Lower lobe of right lung (tissue), 2 donors: ENCODE measurements at regions not wholly inside any gene's neighbourhood (a gene's known extent, or its start where the extent isn't known, plus 50 kb on each side); places are given as distances from the start of the nearest gene placed in this dataset.
"Not testable (repeated sequence)": the region's sequence is repeated elsewhere in the genome, so short reads cannot be mapped to it uniquely, and the experiment has no call there.

Source experiments
- ATAC-seq, 2 donors: fragments of 200-7000 bp; cut with Tn5 transposase; one replicate each; pipeline ENCODE4 v1.9.1; 2020 to 2022; ENCODE audit warnings: mild to moderate bottlenecking in 2 of 2, moderate library complexity in 2 of 2
- DNase-seq: peaks from one replicate; pipeline ENCODE4 v3.0.0-alpha.2; 2020
- H3K27ac ChIP-seq: fragments of 200-600 bp; one replicate; pipeline ENCODE4 v1.8.0; 2022
- H3K27me3 ChIP-seq: fragments of 200-600 bp; one replicate; pipeline ENCODE4 v1.8.0; 2022; ENCODE audit warnings: low read depth
- H3K36me3 ChIP-seq: fragments of 200-600 bp; one replicate; pipeline ENCODE4 v1.8.0; 2022; ENCODE audit warnings: mild to moderate bottlenecking
- H3K4me1 ChIP-seq: fragments of 200-600 bp; one replicate; pipeline ENCODE4 v1.8.0; 2022
- H3K4me3 ChIP-seq: fragments of 200-600 bp; one replicate; pipeline ENCODE4 v1.8.0; 2022; ENCODE audit warnings: mild to moderate bottlenecking
- H3K9me3 ChIP-seq: fragments of 200-600 bp; one replicate; pipeline ENCODE4 v1.8.0; 2022
- CTCF ChIP-seq: fragments of 200-600 bp; IDR thresholded peaks from one replicate; pipeline ENCODE4 v1.8.0; 2022; ENCODE audit warnings: antibody characterized with exemption, mild to moderate bottlenecking
- intact Hi-C: fragments of 100-400 bp; cut with DNase I; formaldehyde crosslinking; loops from one replicate; pipeline ENCODE4 v1.11.0; 2022
- donor health status: DM: no; HTN: yes; CAD: no; lungs with severe emphysema.

- no peak overlapping the region for H3K27ac ChIP-seq
- no peak overlapping the region for H3K4me3 ChIP-seq
- no peak for DNase-seq
- no peak for TF ChIP-seq CTCF
- no peak for ATAC-seq
- H3K27me3 ChIP-seq: no peaks in the 10 kb centered on the region
- H3K9me3 ChIP-seq: no peaks in the 10 kb centered on the region
- no peaks in the 10 kb centered on the region for H3K36me3 ChIP-seq
- intact Hi-C loops: no loop called here
- H3K4me1 ChIP-seq: no peaks in the 10 kb centered on the region
Measured at GRCh38 chr1:29758781-29759499, 522.6 kb downstream of the PTPRU start.

GRCh38 chr1:29757866-29758780 lies 521.8 kb downstream of the PTPRU start:
- DNase-seq (no peak), ATAC-seq (no peak)
- no peaks in the 10 kb centered on the region for H3K9me3 ChIP-seq
- no peaks in the 10 kb centered on the region for H3K36me3 ChIP-seq
- H3K4me1 ChIP-seq: no peaks in the 10 kb centered on the region
- H3K4me3 ChIP-seq: no peak overlapping the region
- TF ChIP-seq CTCF: no peak
- intact Hi-C loops: no loop called here
- H3K27ac ChIP-seq: no peak overlapping the region
- no peaks in the 10 kb centered on the region for H3K27me3 ChIP-seq

DNA sequence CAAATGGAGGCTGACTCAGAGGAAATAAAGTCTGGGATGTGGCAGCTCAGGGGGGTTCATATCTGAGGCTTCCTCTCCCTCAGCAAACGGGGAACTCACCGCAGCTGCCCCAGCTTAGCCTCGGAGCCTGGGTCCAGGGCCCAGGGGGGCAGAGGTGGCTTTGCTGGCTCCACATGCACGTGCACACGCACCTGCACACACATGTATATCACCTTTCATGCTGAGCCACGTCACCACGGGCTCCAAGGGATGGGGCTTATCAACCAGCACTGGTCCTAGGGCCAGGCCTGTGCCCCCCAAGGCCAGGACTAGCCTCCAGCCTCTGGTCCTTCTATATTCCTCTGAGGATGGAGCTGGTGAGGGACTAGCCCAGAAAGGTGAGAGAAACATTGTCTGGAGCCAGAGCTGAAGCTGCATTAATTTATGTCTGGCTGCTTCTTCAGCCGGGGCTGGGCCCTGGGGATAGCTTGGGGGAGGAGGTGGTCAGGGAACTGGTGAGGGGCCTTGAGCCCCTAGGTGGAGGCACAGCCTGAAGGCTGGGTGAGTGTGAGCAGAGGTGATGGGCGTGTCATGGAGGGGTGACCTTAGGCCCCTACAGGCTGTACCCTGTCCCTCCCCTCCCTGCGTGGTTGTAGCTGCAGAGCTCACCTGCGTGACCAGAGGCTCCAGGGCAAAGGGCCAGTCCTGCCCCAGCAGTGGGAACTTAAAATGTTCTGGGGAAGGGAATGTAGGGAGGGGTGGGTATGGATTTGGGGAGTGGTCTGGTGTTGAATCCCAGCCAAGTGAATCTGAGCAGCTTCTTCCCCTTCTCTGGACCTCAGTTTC lies 520.8 kb downstream of the PTPRU start:
- DNase-seq (no peak), ATAC-seq (no peak)
- H3K4me1 ChIP-seq: no peaks in the 10 kb centered on the region
- no peak overlapping the region for H3K27ac ChIP-seq
- H3K9me3 ChIP-seq: no peaks in the 10 kb centered on the region
- no peak for TF ChIP-seq CTCF
- intact Hi-C loops: no loop called here
- H3K27me3 ChIP-seq: peaks cover 8% of the 10 kb centered on the region
- H3K4me3 ChIP-seq: no peak overlapping the region
- H3K36me3 ChIP-seq: no peaks in the 10 kb centered on the region

DNA sequence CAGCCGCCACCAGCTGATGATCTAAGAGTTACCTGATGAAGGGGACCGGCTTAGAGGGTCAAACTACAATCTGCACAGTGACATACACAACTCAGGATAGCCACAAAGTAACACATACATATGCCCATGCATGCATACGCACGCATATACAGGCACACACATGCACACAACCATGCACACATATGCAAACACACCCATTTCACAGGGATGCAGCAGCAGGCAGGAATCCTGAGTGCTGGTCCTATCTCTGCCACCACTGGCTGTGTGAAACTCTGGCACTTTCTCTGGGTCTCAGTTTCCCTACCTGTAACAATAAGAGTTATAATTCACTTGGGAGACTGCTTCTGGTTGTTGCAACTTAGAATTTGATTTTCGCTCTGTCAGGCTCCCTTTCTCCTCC lies 520.2 kb downstream of the PTPRU start:
- intact Hi-C loops: no loop called here
- DNase-seq (no peak), ATAC-seq (no peak)
- no peaks in the 10 kb centered on the region for H3K4me1 ChIP-seq
- no peak for TF ChIP-seq CTCF
- no peaks in the 10 kb centered on the region for H3K36me3 ChIP-seq
- no peak overlapping the region for H3K27ac ChIP-seq
- H3K4me3 ChIP-seq: no peak overlapping the region
- peaks cover 10% of the 10 kb centered on the region for H3K27me3 ChIP-seq
- no peaks in the 10 kb centered on the region for H3K9me3 ChIP-seq

DNA sequence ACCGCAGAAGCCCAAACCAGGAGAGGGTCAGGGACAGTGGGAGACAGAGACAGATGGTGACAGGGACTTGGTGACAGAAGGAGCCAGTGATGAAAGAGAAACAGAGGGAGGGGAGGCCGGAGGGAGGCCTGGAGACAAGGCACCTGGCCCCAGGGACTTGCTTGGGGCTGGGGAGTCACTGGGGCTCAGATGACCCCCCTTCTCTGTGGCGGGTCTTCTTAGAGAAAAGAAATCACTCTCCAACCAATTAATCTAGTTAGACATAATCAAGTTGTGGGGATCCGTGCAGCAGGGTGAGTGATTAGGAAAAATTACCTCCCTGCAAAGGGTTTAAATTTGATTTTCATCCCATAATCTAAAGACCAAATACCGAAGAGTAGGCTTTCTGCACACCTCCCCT lies 519.8 kb downstream of the PTPRU start:
- H3K36me3 ChIP-seq: no peaks in the 10 kb centered on the region
- DNase-seq: no peak
- intact Hi-C loops: no loop called here

DNA sequence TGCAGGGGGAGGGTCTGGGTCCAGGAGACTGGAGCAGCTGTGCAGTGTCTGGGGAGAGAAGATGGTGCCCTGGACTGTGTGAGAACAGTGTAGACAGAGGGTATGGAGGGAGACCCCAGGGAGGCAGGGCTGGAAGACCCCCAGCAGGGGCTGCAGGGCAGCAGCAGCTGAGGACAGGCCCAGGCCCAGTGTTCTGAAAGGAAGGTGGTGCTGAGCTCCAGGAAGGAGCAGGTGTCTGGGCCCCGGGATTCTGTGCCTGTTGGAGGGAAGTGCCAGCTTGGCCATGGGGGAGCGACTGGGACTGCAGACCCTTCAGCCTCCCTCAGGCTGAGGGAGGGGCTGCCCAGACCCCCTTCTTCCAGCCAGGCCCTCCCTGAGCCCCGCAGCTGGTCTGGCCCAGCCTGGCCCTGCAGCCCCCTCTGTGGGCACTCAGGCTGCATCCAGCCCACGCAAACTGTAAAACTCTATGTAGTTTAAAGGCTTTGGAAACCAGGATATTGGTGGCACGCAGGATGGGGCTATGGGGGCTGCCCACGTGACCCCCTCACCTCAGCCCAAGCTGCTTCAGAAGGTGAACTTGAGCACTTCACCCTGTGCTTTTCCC lies 519.2 kb downstream of the PTPRU start:
- H3K4me1 ChIP-seq, intact Hi-C loops, H3K27me3 ChIP-seq, H3K36me3 ChIP-seq, H3K27ac ChIP-seq, ATAC-seq, H3K9me3 ChIP-seq, H3K4me3 ChIP-seq, DNase-seq: not testable (repeated sequence)

More for the DNA sequence above, 519.8 kb downstream of the PTPRU start:
- Histone ChIP-seq H3K4me3 (no peak overlapping the region), H3K9me3 (no peaks in the 10 kb centered on the region), H3K27me3 (peaks cover 10% of the 10 kb centered on the region), H3K4me1 (no peaks in the 10 kb centered on the region), H3K27ac (no peak overlapping the region)
- no peak for ATAC-seq
- no peak for TF ChIP-seq CTCF
